Spleen (tissue), 3 donors: ENCODE measurements at regions not wholly inside any gene's neighbourhood (a gene's known extent, or its start where the extent isn't known, plus 50 kb on each side); places are given as distances from the start of the nearest gene placed in this dataset.

Experiments
- POLR2A ChIP-seq, 3 donors: fragments of 450-650 bp; IDR thresholded peaks; one replicate each; pipeline ENCODE4 v1.5.1; 2017; ENCODE audit warnings: antibody characterized with exemption in 3 of 3, mild to moderate bottlenecking in 1 of 3
- POLR2AphosphoS5 ChIP-seq, 3 donors: sonication (generic); formaldehyde crosslinking; IDR thresholded peaks; one replicate each; pipeline ENCODE4 v1.5.1; 2017; ENCODE audit warnings: antibody characterized with exemption in 3 of 3

DNA sequence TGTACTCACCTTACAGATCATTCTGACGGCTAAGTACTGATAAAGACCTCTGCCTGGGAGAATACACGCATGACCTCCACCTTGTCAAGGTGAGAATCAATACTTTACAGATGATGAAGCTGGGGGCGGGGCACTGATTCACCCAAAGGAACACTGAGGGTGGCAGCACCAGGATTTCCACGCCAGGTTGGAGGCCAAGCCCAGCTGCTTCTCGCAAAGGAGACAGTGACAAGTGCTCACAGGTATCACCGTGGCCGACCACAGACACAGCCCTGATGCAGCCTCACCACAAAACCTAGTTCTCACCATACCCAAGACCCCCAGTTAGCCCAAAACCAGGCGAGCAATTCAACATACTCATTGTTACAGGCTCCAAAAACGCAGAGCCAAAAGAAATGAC lies 434.2 kb downstream of the SOX9 start:
- TF ChIP-seq POLR2A (IDR thresholded peaks at IDR 0.05): no peak
- no peak for TF ChIP-seq POLR2AphosphoS5 (IDR thresholded peaks at IDR 0.05)
